ENCODE measurements at regions not wholly inside any gene's neighbourhood (a gene's known extent, or its start where the extent isn't known, plus 50 kb on each side); places are given as distances from the start of the nearest gene placed in this dataset.

GRCh38 chr10:84824525-84824924 is 496.1 kb downstream of the CCSER2 start:
- TF ChIP-seq EP300 (IDR thresholded peaks at IDR 0.05) (no peak), POLR2A (IDR thresholded peaks at IDR 0.05) (no peak)
- TF ChIP-seq, protein P1, sequence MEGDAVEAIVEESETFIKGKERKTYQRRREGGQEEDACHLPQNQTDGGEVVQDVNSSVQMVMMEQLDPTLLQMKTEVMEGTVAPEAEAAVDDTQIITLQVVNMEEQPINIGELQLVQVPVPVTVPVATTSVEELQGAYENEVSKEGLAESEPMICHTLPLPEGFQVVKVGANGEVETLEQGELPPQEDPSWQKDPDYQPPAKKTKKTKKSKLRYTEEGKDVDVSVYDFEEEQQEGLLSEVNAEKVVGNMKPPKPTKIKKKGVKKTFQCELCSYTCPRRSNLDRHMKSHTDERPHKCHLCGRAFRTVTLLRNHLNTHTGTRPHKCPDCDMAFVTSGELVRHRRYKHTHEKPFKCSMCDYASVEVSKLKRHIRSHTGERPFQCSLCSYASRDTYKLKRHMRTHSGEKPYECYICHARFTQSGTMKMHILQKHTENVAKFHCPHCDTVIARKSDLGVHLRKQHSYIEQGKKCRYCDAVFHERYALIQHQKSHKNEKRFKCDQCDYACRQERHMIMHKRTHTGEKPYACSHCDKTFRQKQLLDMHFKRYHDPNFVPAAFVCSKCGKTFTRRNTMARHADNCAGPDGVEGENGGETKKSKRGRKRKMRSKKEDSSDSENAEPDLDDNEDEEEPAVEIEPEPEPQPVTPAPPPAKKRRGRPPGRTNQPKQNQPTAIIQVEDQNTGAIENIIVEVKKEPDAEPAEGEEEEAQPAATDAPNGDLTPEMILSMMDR (IDR thresholded peaks at IDR 0.05), result no peak

Data from gastroesophageal sphincter (tissue), 3 donors.